Glutamatergic neuron (in vitro differentiated cells): ENCODE measurements at regions not wholly inside any gene's neighbourhood (a gene's known extent, or its start where the extent isn't known, plus 50 kb on each side); places are given as distances from the start of the nearest gene placed in this dataset.

ENCODE experiments used
- DNase-seq: peaks from one replicate; pipeline ENCODE4 v3.0.0; 2022
- H3K27ac Mint-ChIP-seq: one replicate; pipeline ENCODE4 v1.8.0; 2020; ENCODE audit warnings: mild to moderate bottlenecking, mixed read lengths, inconsistent platforms; ENCODE audit not compliant: unreplicated experiment
- H3K27me3 Mint-ChIP-seq: one replicate; pipeline ENCODE4 v1.8.0; 2020; ENCODE audit warnings: mild to moderate bottlenecking, moderate library complexity, mixed read lengths, inconsistent platforms; ENCODE audit not compliant: unreplicated experiment
- H3K36me3 Mint-ChIP-seq: one replicate; pipeline ENCODE4 v1.8.0; 2020; ENCODE audit warnings: mild to moderate bottlenecking, mixed read lengths, inconsistent platforms; ENCODE audit not compliant: unreplicated experiment
- H3K4me1 Mint-ChIP-seq: one replicate; pipeline ENCODE4 v1.8.0; 2020; ENCODE audit warnings: mild to moderate bottlenecking, low read depth, mixed read lengths, inconsistent platforms; ENCODE audit not compliant: unreplicated experiment
- H3K4me3 Mint-ChIP-seq: one replicate; pipeline ENCODE4 v1.8.0; 2020; ENCODE audit warnings: mild to moderate bottlenecking, mixed read lengths, inconsistent platforms; ENCODE audit not compliant: unreplicated experiment
- H3K9me3 Mint-ChIP-seq: one replicate; pipeline ENCODE4 v1.8.0; 2020; ENCODE audit warnings: mild to moderate bottlenecking, moderate library complexity, mixed read lengths, inconsistent platforms; ENCODE audit not compliant: unreplicated experiment
- CTCF ChIP-seq: fragments of 200-600 bp; sonication (generic); IDR thresholded peaks from one replicate; pipeline ENCODE4 v1.5.0; 2021; ENCODE audit not compliant: partially characterized antibody, unreplicated experiment

GRCh38 chr3:193826159-193826795 is 233.3 kb downstream of the OPA1 start:
- H3K4me3 Mint-ChIP-seq: no peak overlapping the region
- H3K4me1 Mint-ChIP-seq: peaks cover 15% of the 10 kb centered on the region
- H3K27ac Mint-ChIP-seq: no peak overlapping the region
- peaks cover 6% of the 10 kb centered on the region for H3K27me3 Mint-ChIP-seq
- TF ChIP-seq CTCF: no peak
- no peak for DNase-seq
- peaks cover 2% of the 10 kb centered on the region for H3K9me3 Mint-ChIP-seq
- peaks cover 9% of the 10 kb centered on the region for H3K36me3 Mint-ChIP-seq

DNA sequence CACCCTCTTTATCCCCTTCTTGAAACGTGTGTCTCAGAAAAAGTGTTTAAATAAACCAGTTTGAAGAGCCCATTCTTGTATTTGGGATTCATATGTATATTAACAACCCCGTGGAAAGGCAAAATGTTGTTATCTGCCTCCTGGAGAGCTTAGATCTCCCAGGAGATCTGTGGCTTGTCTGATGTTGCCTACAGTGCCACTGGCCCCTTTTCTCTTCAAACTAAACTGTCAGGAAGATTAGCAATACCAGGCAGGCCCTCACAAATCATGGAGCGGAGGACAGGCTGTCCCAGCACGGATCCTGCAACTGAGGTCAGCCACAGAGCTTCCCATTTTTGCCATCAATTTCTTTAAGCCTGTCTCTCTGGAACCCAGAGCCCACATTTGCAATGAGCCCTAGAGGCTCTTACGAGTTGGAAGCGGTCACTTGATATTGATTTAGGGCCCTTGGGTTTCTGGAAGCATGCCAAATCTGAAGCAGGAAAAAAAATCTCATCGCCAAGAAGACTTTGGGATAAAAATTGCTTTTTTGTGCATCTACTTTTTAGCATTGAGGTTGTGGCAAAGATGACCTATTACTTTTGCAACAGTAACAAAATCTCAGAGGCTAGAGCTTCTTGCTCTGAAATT is 234.1 kb downstream of the OPA1 start:
- no peak overlapping the region for H3K4me3 Mint-ChIP-seq
- H3K27ac Mint-ChIP-seq: no peak overlapping the region
- peaks cover 6% of the 10 kb centered on the region for H3K27me3 Mint-ChIP-seq
- peaks cover 2% of the 10 kb centered on the region for H3K9me3 Mint-ChIP-seq
- no peak for DNase-seq
- peaks cover 13% of the 10 kb centered on the region for H3K36me3 Mint-ChIP-seq
- no peak for TF ChIP-seq CTCF
- peaks cover 15% of the 10 kb centered on the region for H3K4me1 Mint-ChIP-seq

DNA sequence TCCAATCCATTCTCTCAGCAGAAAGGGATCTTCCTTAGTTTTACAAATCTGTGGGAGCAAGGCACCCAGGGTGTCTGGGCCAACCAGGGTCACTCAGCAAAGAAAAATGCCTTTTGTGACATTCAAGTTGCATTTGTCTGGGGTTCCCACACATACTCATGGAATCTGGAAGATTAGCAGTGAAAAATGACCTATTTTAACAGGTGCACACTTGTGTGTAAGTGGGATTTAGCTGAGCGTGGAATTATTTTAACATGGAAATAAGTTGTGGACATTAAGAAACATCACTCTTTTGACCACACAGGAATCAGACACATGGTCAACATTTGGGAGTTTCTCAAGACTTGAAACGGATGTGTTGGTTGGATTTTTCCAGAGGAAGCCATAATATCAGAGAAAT is 234.9 kb downstream of the OPA1 start:
- peaks cover 13% of the 10 kb centered on the region for H3K36me3 Mint-ChIP-seq
- DNase-seq: no peak
- no peak overlapping the region for H3K27ac Mint-ChIP-seq

DNA sequence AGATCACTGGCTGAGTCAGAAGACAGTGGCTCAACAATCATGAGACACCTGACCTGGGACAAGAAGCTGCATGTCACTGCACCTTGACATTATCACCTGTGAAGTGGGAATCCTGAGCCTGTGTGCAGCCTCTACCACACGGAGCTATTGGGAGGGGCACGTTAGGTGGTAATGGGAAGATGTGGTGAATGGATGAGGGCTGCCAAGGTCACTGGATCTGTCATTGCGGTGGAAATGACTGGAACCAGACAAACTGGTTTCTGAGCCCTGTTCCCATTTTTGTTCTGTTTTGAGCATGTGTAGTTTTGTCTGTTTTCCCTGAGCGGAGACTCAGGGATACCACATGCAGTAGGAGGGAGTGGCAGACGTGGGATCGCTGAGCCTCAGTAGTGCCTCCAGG is 235.5 kb downstream of the OPA1 start:
- H3K27me3 Mint-ChIP-seq: peaks cover 6% of the 10 kb centered on the region
- peaks cover 13% of the 10 kb centered on the region for H3K36me3 Mint-ChIP-seq
- DNase-seq: no peak
- H3K4me3 Mint-ChIP-seq: no peak overlapping the region
- peaks cover 2% of the 10 kb centered on the region for H3K9me3 Mint-ChIP-seq
- TF ChIP-seq CTCF: no peak
- no peak overlapping the region for H3K27ac Mint-ChIP-seq
- peaks cover 15% of the 10 kb centered on the region for H3K4me1 Mint-ChIP-seq

More for the DNA sequence above, 234.9 kb downstream of the OPA1 start:
- Mint-ChIP-seq H3K4me1 (peaks cover 15% of the 10 kb centered on the region), H3K9me3 (peaks cover 2% of the 10 kb centered on the region), H3K27me3 (peaks cover 6% of the 10 kb centered on the region), H3K4me3 (no peak overlapping the region)
- no peak for TF ChIP-seq CTCF

DNA sequence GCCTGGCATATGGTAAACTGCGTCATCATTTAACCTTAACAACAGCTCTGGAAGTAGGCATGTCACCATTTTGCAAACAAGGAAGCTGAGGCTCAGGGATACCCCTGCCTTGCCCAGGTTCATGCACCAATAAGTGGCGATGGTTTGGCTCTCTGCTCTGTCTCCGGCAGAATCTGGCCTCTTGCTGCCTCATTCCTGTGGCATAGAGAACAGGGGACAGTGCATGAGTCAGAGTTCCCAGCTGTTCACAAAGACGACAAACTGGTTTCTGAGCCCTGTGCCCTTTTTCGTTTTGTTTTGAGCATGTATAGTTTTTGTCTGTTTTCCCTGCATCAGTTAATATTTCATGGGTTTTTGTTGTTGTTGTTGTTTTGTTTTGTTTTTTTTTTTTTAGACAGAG is 236.8 kb downstream of the OPA1 start:
- Mint-ChIP-seq H3K27ac (no peak overlapping the region), H3K36me3 (peaks cover 12% of the 10 kb centered on the region), H3K9me3 (peaks cover 2% of the 10 kb centered on the region), H3K27me3 (peaks cover 6% of the 10 kb centered on the region), H3K4me3 (no peak overlapping the region), H3K4me1 (peaks cover 15% of the 10 kb centered on the region)
- TF ChIP-seq CTCF: no peak
- DNase-seq: no peak
